HL-60 (cell line): ENCODE measurements at regions not wholly inside any gene's neighbourhood (a gene's known extent, or its start where the extent isn't known, plus 50 kb on each side); places are given as distances from the start of the nearest gene placed in this dataset.

Experiments used
- CTCF ChIP-seq: IDR thresholded peaks from one replicate; pipeline ENCODE4 v1.5.1; 2011; ENCODE audit warnings: low read length, control low read depth, inconsistent platforms; ENCODE audit not compliant: insufficient read depth
- GABPA ChIP-seq: IDR thresholded peaks from 2 replicates; pipeline ENCODE4 v1.6.1; 2012; ENCODE audit warnings: low read depth
- POLR2AphosphoS5 ChIP-seq: IDR thresholded peaks from 2 replicates; pipeline ENCODE4 v1.6.1; 2012; ENCODE audit warnings: low read depth
- SPI1 ChIP-seq: IDR thresholded peaks from 2 replicates; pipeline ENCODE4 v1.6.1; 2012; ENCODE audit warnings: low read depth, mild to moderate bottlenecking, borderline replicate concordance

- no peak for TF ChIP-seq POLR2AphosphoS5
- no peak for TF ChIP-seq CTCF
- TF ChIP-seq SPI1: no peak
- no peak for TF ChIP-seq GABPA
These were observed 505.5 kb downstream of the GALR1 start for GRCh38 chr18:77755187-77755586.
